HepG2 (cell line): ENCODE measurements at regions not wholly inside any gene's neighbourhood (a gene's known extent, or its start where the extent isn't known, plus 50 kb on each side); places are given as distances from the start of the nearest gene placed in this dataset.

Experiments
- ATAC-seq: fragments of 200-7000 bp; cut with Tn5 transposase; 3 replicates; pipeline ENCODE4 v1.9.1; 2020; ENCODE audit warnings: mild to moderate bottlenecking, moderate library complexity
- BruUV-seq: library from RNA; stranded (reverse); fragments of 400-500 nt; replicated peaks from 2 replicates; lab custom pipeline; 2021; lab: Mats Ljungman, UMichigan
- CTCF ChIA-PET: fragments of 300-600 bp; formaldehyde crosslinking; extraction: SDS; loops from one replicate; lab custom pipeline; 2021; ENCODE audit warnings: low total read pairs, inconsistent platforms, low intra/inter-chr PET ratio; lab: Yijun Ruan, JAX
- POLR2A ChIA-PET: fragments of 350-600 bp; sonication (Branson Sonifier 250); formaldehyde crosslinking; loops from one replicate; lab custom pipeline; 2020; ENCODE audit warnings: antibody characterized with exemption, inconsistent platforms; lab: Yijun Ruan, JAX
- DNase-seq: peaks from one replicate; pipeline ENCODE4 v3.0.0-alpha.2; 2015; ENCODE audit warnings: low spot score
- FAIRE-seq: peaks from 3 replicates; lab custom pipeline; 2011; peaks lifted over from hg19 to GRCh38; lab: Jason Lieb, UNC
- H2AFZ ChIP-seq: one replicate; pipeline ENCODE4 v1.6.1; 2011; ENCODE audit warnings: low read length, inconsistent platforms
- H3K27ac ChIP-seq: fragments of 300-600 bp; 3 replicates; pipeline ENCODE4 v1.8.0; 2011; ENCODE audit warnings: mixed run types, mild to moderate bottlenecking, mixed read lengths, low read length, inconsistent platforms; ENCODE audit not compliant: insufficient read depth; ENCODE audit errors: extremely low read length
- H3K27me3 ChIP-seq, 2 experiments: fragments of 200-600 bp in 1 of 2; 2 replicates in 1 of 2; 3 replicates in 1 of 2; pipeline versions ENCODE4 v1.6.0 to v1.8.0; 2011; ENCODE audit warnings: low read length in 2 of 2, mild to moderate bottlenecking in 2 of 2, moderate library complexity in 2 of 2, inconsistent platforms in 1 of 2; ENCODE audit not compliant: insufficient read depth in 2 of 2, control insufficient read depth in 1 of 2
- H3K36me3 ChIP-seq, 2 experiments: fragments of 200-600 bp in 1 of 2; replicated peaks in 1 of 2; 2 replicates in 1 of 2; 3 replicates in 1 of 2; pipeline versions ENCODE4 v1.5.1 to v1.8.0; 2011; ENCODE audit warnings: low read length in 2 of 2, inconsistent platforms in 1 of 2; ENCODE audit not compliant: insufficient read depth in 2 of 2, control insufficient read depth in 1 of 2
- H3K4me1 ChIP-seq: 2 replicates; pipeline ENCODE4 v1.5.1; 2012; ENCODE audit warnings: low read length, inconsistent platforms; ENCODE audit not compliant: insufficient read depth
- H3K4me2 ChIP-seq: 2 replicates; pipeline ENCODE4 v1.6.0; 2011; ENCODE audit warnings: low read depth, low read length, inconsistent platforms
- H3K4me3 ChIP-seq, 3 experiments: fragments of 200-600 bp in 1 of 3; sonication (generic), shearing (Covaris generic) in 1 of 3; replicated peaks in 1 of 3; 2 replicates each; pipeline ENCODE4 v1.5.1; 2011 to 2016; ENCODE audit warnings: low read length in 3 of 3, inconsistent platforms in 2 of 3, low read depth in 2 of 3, mild to moderate bottlenecking in 2 of 3, control low read depth in 1 of 3, mixed read lengths in 1 of 3; ENCODE audit not compliant: insufficient read depth in 1 of 3
- H3K79me2 ChIP-seq: one replicate; pipeline ENCODE4 v1.6.1; 2011; ENCODE audit warnings: low read length, inconsistent platforms; ENCODE audit not compliant: insufficient read depth
- H3K9ac ChIP-seq: 2 replicates; pipeline ENCODE4 v1.6.0; 2011; ENCODE audit warnings: mild to moderate bottlenecking, low read depth, low read length, inconsistent platforms; ENCODE audit not compliant: insufficient read depth
- H3K9me3 ChIP-seq: 2 replicates; pipeline ENCODE4 v1.5.1; 2012; ENCODE audit warnings: mild to moderate bottlenecking, low read length
- H4K20me1 ChIP-seq: 2 replicates; pipeline ENCODE4 v1.6.0; 2011; ENCODE audit warnings: inconsistent platforms, mild to moderate bottlenecking, low read length, moderate library complexity; ENCODE audit not compliant: insufficient read depth
- ATF7 ChIP-seq, 2 experiments: fragments of 450-650 bp in 1 of 2; sonication (generic) in 1 of 2; formaldehyde crosslinking in 1 of 2; IDR thresholded peaks; 2 replicates each; pipeline versions ENCODE4 v1.4.0 to v1.6.1; 2016 to 2020; ENCODE audit warnings: antibody characterized with exemption in 1 of 2, mild to moderate bottlenecking in 1 of 2, missing genetic modification reagents in 1 of 2
- BCL3 ChIP-seq: sonication (generic); formaldehyde crosslinking; IDR thresholded peaks from 2 replicates; pipeline ENCODE4 v1.5.1; 2020; ENCODE audit warnings: mild to moderate bottlenecking, missing genetic modification reagents, moderate library complexity
- BCL6 ChIP-seq: IDR thresholded peaks from 2 replicates; pipeline ENCODE4 v1.6.1; 2016; ENCODE audit warnings: missing genetic modification reagents, missing compliant biosample characterization
- HDAC1 ChIP-seq: sonication (generic); formaldehyde crosslinking; IDR thresholded peaks from 2 replicates; pipeline ENCODE4 v1.5.1; 2020; ENCODE audit warnings: mild to moderate bottlenecking, missing genetic modification reagents
- HNRNPLL ChIP-seq: fragments of 200-400 bp; formaldehyde crosslinking; IDR thresholded peaks from 2 replicates; pipeline ENCODE4 v1.6.1; 2017; ENCODE audit warnings: mild to moderate bottlenecking, low read depth, low read length; ENCODE audit not compliant: poor library complexity, severe bottlenecking
- IRF2 ChIP-seq: IDR thresholded peaks from 2 replicates; pipeline ENCODE4 v1.6.1; 2018; ENCODE audit warnings: missing genetic modification reagents, missing compliant biosample characterization
- RFXANK ChIP-seq: IDR thresholded peaks from 2 replicates; pipeline ENCODE4 v1.6.1; 2016
- SOX13 ChIP-seq, 3 experiments: fragments of 450-650 bp in 1 of 3; sonication (generic) in 1 of 3; formaldehyde crosslinking in 1 of 3; IDR thresholded peaks in 2 of 3; conservative IDR thresholded peaks in 1 of 3; 2 replicates each; pipeline versions ENCODE4 v1.5.0 to v1.6.1; 2016 to 2020; ENCODE audit warnings: antibody characterized with exemption in 1 of 3, mild to moderate bottlenecking in 1 of 3, missing compliant biosample characterization in 1 of 3, missing genetic modification reagents in 1 of 3, moderate library complexity in 1 of 3
- ZBTB42 ChIP-seq: sonication (generic); formaldehyde crosslinking; IDR thresholded peaks from 2 replicates; pipeline ENCODE4 v1.5.0; 2020; ENCODE audit warnings: mild to moderate bottlenecking, missing genetic modification reagents
- ZFAT ChIP-seq: sonication (generic); formaldehyde crosslinking; conservative IDR thresholded peaks from 2 replicates; pipeline ENCODE4 v1.8.1; 2023; ENCODE audit warnings: missing genetic modification reagents, inconsistent platforms
- ZNF17 ChIP-seq: sonication (generic); formaldehyde crosslinking; IDR thresholded peaks from 2 replicates; pipeline ENCODE4 v1.5.0; 2020; ENCODE audit warnings: mild to moderate bottlenecking, missing genetic modification reagents
- ZNF234 ChIP-seq: sonication (generic); formaldehyde crosslinking; conservative IDR thresholded peaks from 2 replicates; pipeline ENCODE4 v1.5.1; 2020; ENCODE audit warnings: mild to moderate bottlenecking, missing genetic modification reagents
- ZNF432 ChIP-seq: sonication (generic); formaldehyde crosslinking; IDR thresholded peaks from 2 replicates; pipeline ENCODE4 v1.5.0; 2020; ENCODE audit warnings: missing genetic modification reagents, mild to moderate bottlenecking, borderline replicate concordance
- ZNF549 ChIP-seq: sonication (generic); formaldehyde crosslinking; IDR thresholded peaks from 2 replicates; pipeline ENCODE4 v1.5.0; 2020; ENCODE audit warnings: missing genetic modification reagents
- WGBS: methylation state at CpG from one replicate; pipeline ENCODE4 v1.1.6; 2017; ENCODE audit warnings: low lambda C conversion rate; 5-methylcytosine and 5-hydroxymethylcytosine counted together
- in situ Hi-C: cut with HindIII; loops from 2 replicates; pipeline ENCODE4 v1.10.0; 2017; ENCODE audit warnings: low pct_unique_long_range_greater_than_20kb; ENCODE audit not compliant: extremely low pct_ligation_motif_present
- intact Hi-C: fragments of 100-400 bp; cut with micrococcal nuclease; formaldehyde crosslinking; loops from one replicate; pipeline ENCODE4 v1.10.0; 2022; ENCODE audit not compliant: unreplicated experiment
- TF ChIP-seq, protein P1 (sequence below): IDR thresholded peaks from 2 replicates; pipeline ENCODE4 v1.6.1; 2016; ENCODE audit warnings: mild to moderate bottlenecking, missing biosample characterization, missing genetic modification reagents
- TF ChIP-seq, protein P2 (sequence below): sonication (generic); formaldehyde crosslinking; IDR thresholded peaks from 2 replicates; pipeline ENCODE4 v1.8.0; 2022; ENCODE audit warnings: mild to moderate bottlenecking, missing genetic modification reagents, moderate library complexity

DNA sequence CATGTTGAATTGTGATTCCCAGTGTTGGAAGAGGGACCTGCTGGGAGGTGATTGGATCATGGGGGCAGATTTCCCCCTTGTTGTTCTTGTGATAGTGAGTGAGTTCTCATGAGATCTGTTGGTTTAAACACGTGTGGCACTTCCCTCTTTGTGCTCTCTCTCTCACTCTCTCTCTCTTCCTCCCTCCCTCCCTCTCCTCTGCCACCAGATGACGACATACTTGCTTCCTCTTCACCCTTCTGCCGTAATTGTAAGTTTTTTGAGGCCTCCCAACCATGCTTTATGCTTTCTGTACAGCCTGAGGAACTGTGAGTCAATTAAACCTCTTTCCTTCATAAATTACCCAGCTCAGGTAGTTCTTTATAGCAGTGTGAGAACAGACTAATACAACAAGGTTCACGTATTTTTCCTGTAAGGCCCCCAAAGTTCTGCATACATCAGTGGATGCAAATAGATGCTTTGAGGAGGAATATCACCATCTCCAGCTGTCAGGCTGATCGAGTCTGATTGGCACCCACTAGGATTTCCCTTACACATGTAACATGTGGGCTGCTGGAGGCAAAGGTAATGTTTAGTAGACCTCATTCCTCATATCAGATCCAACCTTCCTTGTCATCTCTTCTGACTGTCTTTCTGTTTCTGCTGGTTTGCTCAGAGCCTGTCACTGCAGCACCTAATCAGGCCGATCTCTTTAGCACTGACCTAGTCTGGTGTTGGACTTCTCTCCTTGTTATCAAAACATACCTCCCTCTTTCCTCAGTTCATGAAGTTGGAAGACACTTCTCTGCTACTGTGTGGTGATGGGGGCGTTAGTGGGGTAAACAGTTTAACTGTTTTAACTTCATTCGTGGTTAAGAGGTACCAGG lies 54.3 kb upstream of the BACH2 start:
- TF ChIP-seq, protein P1, sequence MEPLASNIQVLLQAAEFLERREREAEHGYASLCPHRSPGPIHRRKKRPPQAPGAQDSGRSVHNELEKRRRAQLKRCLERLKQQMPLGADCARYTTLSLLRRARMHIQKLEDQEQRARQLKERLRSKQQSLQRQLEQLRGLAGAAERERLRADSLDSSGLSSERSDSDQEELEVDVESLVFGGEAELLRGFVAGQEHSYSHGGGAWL (CRISPR knock-in tag): no peak
- TF ChIP-seq HDAC1 (CRISPR knock-in tag) (no peak), ZNF234 (CRISPR knock-in tag) (no peak), IRF2 (CRISPR knock-in tag) (no peak), BCL6 (CRISPR knock-in tag) (no peak), RFXANK (CRISPR knock-in tag) (no peak), ZNF17 (CRISPR knock-in tag) (no peak), ATF7 (IDR thresholded peaks at IDR 0.05) (0 out of 2 replicates have a peak, but pooled peaks have one; percentile 8), ATF7 (CRISPR knock-in tag; IDR thresholded peaks at IDR 0.05) (no peak)
- Histone ChIP-seq H3K27ac (no peak overlapping the region), H3K4me1 (no peaks in the 10 kb centered on the region), H3K27me3 (peaks cover 0 to 11% of the 10 kb centered on the region in 2 experiments; a peak in 3 of 5 replicates), H3K36me3 (no peaks in the 10 kb centered on the region), H3K4me3 (no peak overlapping the region), H4K20me1 (no peaks in the 10 kb centered on the region), H3K79me2 (no peaks in the 10 kb centered on the region), H3K9me3 (no peaks in the 10 kb centered on the region), H3K4me2 (no peak overlapping the region), H3K9ac (no peak overlapping the region), H2AFZ (no peak overlapping the region)
- FAIRE-seq: no peak
- BruUV-seq: no TSS peak
- CTCF ChIA-PET: no interaction called here
- 12% methylated on average over 8 of the region's 8 CpGs for WGBS
- ATAC-seq: no peak
- POLR2A ChIA-PET: no interaction called here
- DNase-seq: no peak
- intact Hi-C loops (no loop called here), in situ Hi-C loops (no loop called here)

- H3K27ac ChIP-seq: no peak overlapping the region
- H3K79me2 ChIP-seq: no peaks in the 10 kb centered on the region
- ChIA-PET POLR2A (no interaction called here), CTCF (no interaction called here)
- intact Hi-C loops: no loop called here
- no peak overlapping the region for H3K4me2 ChIP-seq
- H2AFZ ChIP-seq: no peak overlapping the region
- no peaks in the 10 kb centered on the region; a peak in 1 of 5 replicates for H3K27me3 ChIP-seq
- FAIRE-seq (no peak), ATAC-seq (no peak), DNase-seq (no peak)
- no peaks in the 10 kb centered on the region for H3K4me1 ChIP-seq
- H3K9me3 ChIP-seq: no peaks in the 10 kb centered on the region
- H3K9ac ChIP-seq: no peak overlapping the region
- H3K4me3 ChIP-seq: no peak overlapping the region
- no TSS peak for BruUV-seq
- in situ Hi-C loops: no loop called here
- no peaks in the 10 kb centered on the region for H3K36me3 ChIP-seq
- 0% methylated on average over 2 of the region's 2 CpGs for WGBS
- H4K20me1 ChIP-seq: no peaks in the 10 kb centered on the region
- TF ChIP-seq HNRNPLL (no peak), ZBTB42 (no peak), ZFAT (CRISPR knock-in tag) (no peak), ZNF432 (no peak), ZNF549 (no peak), BCL3 (CRISPR knock-in tag) (no peak), SOX13 (IDR thresholded peaks at IDR 0.05) (no peak), SOX13 (CRISPR knock-in tag; conservative IDR thresholded peaks at IDR 0.05 in 1 of 2, IDR thresholded peaks at IDR 0.05 in 1 of 2) (no peak)
- TF ChIP-seq, protein P2, sequence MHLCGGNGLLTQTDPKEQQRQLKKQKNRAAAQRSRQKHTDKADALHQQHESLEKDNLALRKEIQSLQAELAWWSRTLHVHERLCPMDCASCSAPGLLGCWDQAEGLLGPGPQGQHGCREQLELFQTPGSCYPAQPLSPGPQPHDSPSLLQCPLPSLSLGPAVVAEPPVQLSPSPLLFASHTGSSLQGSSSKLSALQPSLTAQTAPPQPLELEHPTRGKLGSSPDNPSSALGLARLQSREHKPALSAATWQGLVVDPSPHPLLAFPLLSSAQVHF (CRISPR knock-in tag): no peak
These were observed 50.8 kb upstream of the BACH2 start for GRCh38 chr6:90347411-90347851.
